A673 (cell line): ENCODE measurements at regions not wholly inside any gene's neighbourhood (a gene's known extent, or its start where the extent isn't known, plus 50 kb on each side); places are given as distances from the start of the nearest gene placed in this dataset.
"Not testable (repeated sequence)": the region's sequence is repeated elsewhere in the genome, so short reads cannot be mapped to it uniquely, and the experiment has no call there.

Experiments
- BruUV-seq: library from RNA; stranded (reverse); fragments of 400-500 nt; replicated peaks from 2 replicates; lab custom pipeline; 2021; lab: Mats Ljungman, UMichigan
- CTCF ChIA-PET: fragments of 300-600 bp; sonication (Branson Sonifier 250); formaldehyde crosslinking; loops from one replicate; lab custom pipeline; 2022; ENCODE audit warnings: antibody characterized with exemption; lab: Charles Lee
- POLR2A ChIA-PET: fragments of 300-600 bp; sonication (Branson Sonifier 250); formaldehyde crosslinking; loops from one replicate; lab custom pipeline; 2022; ENCODE audit warnings: antibody characterized with exemption; ENCODE audit not compliant: low non-redundant PET; lab: Charles Lee
- DNase-seq: peaks from one replicate; pipeline ENCODE4 v3.0.0-alpha.2; 2015; ENCODE audit warnings: low spot score
- H3K27ac ChIP-seq: fragments of 200-600 bp; sonication (generic); 2 replicates; pipeline ENCODE4 v1.5.1; 2016; ENCODE audit warnings: mixed run types, low read depth, mild to moderate bottlenecking, mixed read lengths, antibody characterized with exemption, low read length; ENCODE audit not compliant: poor library complexity, severe bottlenecking
- H3K27me3 ChIP-seq: fragments of 200-600 bp; sonication (generic); replicated peaks from 2 replicates; pipeline ENCODE4 v1.6.1; 2017; ENCODE audit warnings: mixed run types, low read depth, mild to moderate bottlenecking, mixed read lengths, antibody characterized with exemption, low read length; ENCODE audit not compliant: insufficient read depth, poor library complexity
- H3K36me3 ChIP-seq: fragments of 200-600 bp; sonication (generic); 2 replicates; pipeline ENCODE4 v1.6.1; 2016; ENCODE audit warnings: mixed run types, mild to moderate bottlenecking, mixed read lengths, antibody characterized with exemption, low read length; ENCODE audit not compliant: insufficient read depth, poor library complexity, severe bottlenecking
- H3K4me1 ChIP-seq: fragments of 200-600 bp; sonication (generic); 2 replicates; pipeline ENCODE4 v1.6.1; 2017; ENCODE audit warnings: mixed run types, mild to moderate bottlenecking, mixed read lengths, antibody characterized with exemption, low read length; ENCODE audit not compliant: insufficient read depth, poor library complexity, severe bottlenecking
- H3K4me3 ChIP-seq: fragments of 200-600 bp; sonication (generic); 2 replicates; pipeline ENCODE4 v1.5.1; 2016; ENCODE audit warnings: low read depth, mixed run types, mild to moderate bottlenecking, mixed read lengths, low read length; ENCODE audit not compliant: poor library complexity, severe bottlenecking
- H3K9me3 ChIP-seq: fragments of 200-600 bp; sonication (generic); 2 replicates; pipeline ENCODE4 v1.6.1; 2016; ENCODE audit warnings: mixed run types, low read depth, mild to moderate bottlenecking, mixed read lengths, antibody characterized with exemption, low read length; ENCODE audit not compliant: poor library complexity, severe bottlenecking
- CTCF ChIP-seq: fragments of 300-800, 200-600 bp; sonication (generic); conservative IDR thresholded peaks from 2 replicates; pipeline ENCODE4 v1.5.1; 2017; ENCODE audit warnings: low read depth, mild to moderate bottlenecking, antibody characterized with exemption, low read length, moderate library complexity, mixed read lengths
- EZH2 ChIP-seq: fragments of 200-600 bp; sonication (generic); IDR thresholded peaks from 2 replicates; pipeline ENCODE4 v1.6.1; 2017; ENCODE audit warnings: borderline replicate concordance, low read depth, mild to moderate bottlenecking, mixed read lengths, antibody characterized with exemption, low read length; ENCODE audit not compliant: poor library complexity, severe bottlenecking
- intact Hi-C: fragments of 100-400 bp; cut with micrococcal nuclease; formaldehyde crosslinking; loops from one replicate; pipeline ENCODE4 v1.10.0; 2022; ENCODE audit not compliant: unreplicated experiment

- no peak overlapping the region for H3K27ac ChIP-seq
- H3K4me3 ChIP-seq, result no peak overlapping the region
- BruUV-seq, result no TSS peak
- no peak for TF ChIP-seq CTCF
- TF ChIP-seq EZH2, result no peak
- H3K9me3 ChIP-seq, result no peaks in the 10 kb centered on the region
- ChIA-PET CTCF (no interaction called here), POLR2A (no interaction called here)
- intact Hi-C loops, result no loop called here
- no peaks in the 10 kb centered on the region for H3K4me1 ChIP-seq
- peaks cover 13% of the 10 kb centered on the region for H3K27me3 ChIP-seq
- H3K36me3 ChIP-seq, result no peaks in the 10 kb centered on the region
- no peak for DNase-seq
These were observed 133.2 kb upstream of the IGFBP3 start for GRCh38 chr7:46054272-46054671.

- Histone ChIP-seq H3K9me3 (no peaks in the 10 kb centered on the region), H3K36me3 (no peaks in the 10 kb centered on the region), H3K4me1 (no peaks in the 10 kb centered on the region), H3K27me3 (peaks cover 17% of the 10 kb centered on the region), H3K4me3 (no peak overlapping the region), H3K27ac (no peak overlapping the region)
- intact Hi-C loops, result no loop called here
- no peak for DNase-seq
- ChIA-PET CTCF (no interaction called here), POLR2A (no interaction called here)
- BruUV-seq, result no TSS peak
- no peak for TF ChIP-seq CTCF
- TF ChIP-seq EZH2, result no peak
These were observed 126.5 kb upstream of the IGFBP3 start for GRCh38 chr7:46047581-46047980.

- H3K9me3 ChIP-seq, H3K4me3 ChIP-seq, POLR2A ChIA-PET, BruUV-seq, H3K4me1 ChIP-seq, DNase-seq, CTCF ChIA-PET, H3K27ac ChIP-seq, H3K36me3 ChIP-seq, intact Hi-C loops: not testable (repeated sequence)
- H3K27me3 ChIP-seq, result peaks cover 17% of the 10 kb centered on the region
These were observed 122.3 kb upstream of the IGFBP3 start for GRCh38 chr7:46043338-46043737.

GRCh38 chr7:46039813-46040212 is 118.7 kb upstream of the IGFBP3 start:
- CTCF ChIA-PET, H3K9me3 ChIP-seq: not testable (repeated sequence)

More at GRCh38 chr7:46039813-46040212, 118.7 kb upstream of the IGFBP3 start:
- H3K4me1 ChIP-seq, H3K36me3 ChIP-seq, H3K4me3 ChIP-seq, H3K27ac ChIP-seq, BruUV-seq, intact Hi-C loops, POLR2A ChIA-PET, DNase-seq: not testable (repeated sequence)
- peaks cover 18% of the 10 kb centered on the region for H3K27me3 ChIP-seq
